Stimulated activated CD8-positive, alpha-beta memory T cell treated with anti-CD3 and anti-CD28 coated beads, Interleukin-4, amount 100 ng/mL, for 4 hours (primary cell): ENCODE measurements at regions not wholly inside any gene's neighbourhood (a gene's known extent, or its start where the extent isn't known, plus 50 kb on each side); places are given as distances from the start of the nearest gene placed in this dataset.
"Not testable (repeated sequence)": the region's sequence is repeated elsewhere in the genome, so short reads cannot be mapped to it uniquely, and the experiment has no call there.

Source experiments
- DNase-seq, 2 donors: peaks; one replicate each; pipeline ENCODE4 v3.0.0-alpha.2; 2020; ENCODE audit warnings: low read depth in 2 of 2, low spot score in 1 of 2

DNA sequence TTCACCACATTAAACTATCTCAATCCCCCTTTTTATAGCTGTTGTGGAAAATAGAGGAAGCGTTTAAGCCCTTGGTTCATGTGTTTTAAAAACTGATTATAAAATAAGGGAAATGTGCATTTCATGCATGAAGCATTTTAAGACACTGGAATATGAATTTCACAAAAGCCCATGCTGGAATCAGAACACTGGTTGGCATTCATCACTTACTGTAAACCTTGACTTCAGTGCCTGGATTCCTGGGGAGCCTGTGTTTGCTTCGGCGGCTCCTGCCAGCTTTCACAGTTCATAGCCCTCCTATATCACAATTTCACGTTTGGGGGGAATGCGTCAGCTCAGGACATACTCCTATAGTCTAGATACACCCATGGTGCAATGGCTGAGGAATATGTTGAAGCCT lies 336.9 kb downstream of the INSIG2 start:
- no peak for DNase-seq

DNA sequence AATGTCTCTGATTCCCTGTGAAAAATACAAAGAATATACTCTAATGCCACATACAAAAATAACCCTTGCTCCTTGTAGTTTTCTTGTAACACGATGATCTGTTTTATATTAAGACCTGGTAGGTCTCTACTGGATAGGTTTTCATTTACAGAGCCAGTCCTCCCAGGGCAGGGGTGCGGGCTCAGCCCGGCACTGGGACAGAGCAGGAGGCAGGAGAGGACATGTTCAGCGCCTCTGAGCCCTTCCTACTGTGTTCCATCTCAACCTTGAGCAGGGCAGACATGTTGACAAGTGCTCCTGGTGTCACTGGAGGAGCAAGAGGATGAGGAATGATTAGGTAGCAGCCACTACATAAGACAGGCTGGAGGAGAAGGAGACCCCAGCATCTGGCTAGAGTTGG lies 335.5 kb downstream of the INSIG2 start:
- DNase-seq: no peak

DNA sequence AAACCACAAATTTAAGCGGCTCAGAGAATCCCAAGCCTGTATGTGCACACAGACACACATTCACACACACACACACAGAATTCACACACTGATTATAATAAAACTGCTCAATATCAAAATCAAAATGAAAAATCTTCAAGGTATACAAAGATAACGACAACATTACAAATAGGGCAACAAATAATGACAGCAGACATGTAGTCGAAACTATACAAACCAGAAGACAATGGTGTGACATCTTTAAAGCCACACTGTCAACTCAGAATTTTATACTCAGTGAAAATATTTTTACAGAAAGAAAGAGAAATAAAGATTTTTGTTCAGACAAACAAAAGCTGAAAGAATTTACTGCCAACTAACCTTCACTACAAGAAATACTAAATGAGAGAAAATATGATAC lies 333.4 kb downstream of the INSIG2 start:
- no peak for DNase-seq

DNA sequence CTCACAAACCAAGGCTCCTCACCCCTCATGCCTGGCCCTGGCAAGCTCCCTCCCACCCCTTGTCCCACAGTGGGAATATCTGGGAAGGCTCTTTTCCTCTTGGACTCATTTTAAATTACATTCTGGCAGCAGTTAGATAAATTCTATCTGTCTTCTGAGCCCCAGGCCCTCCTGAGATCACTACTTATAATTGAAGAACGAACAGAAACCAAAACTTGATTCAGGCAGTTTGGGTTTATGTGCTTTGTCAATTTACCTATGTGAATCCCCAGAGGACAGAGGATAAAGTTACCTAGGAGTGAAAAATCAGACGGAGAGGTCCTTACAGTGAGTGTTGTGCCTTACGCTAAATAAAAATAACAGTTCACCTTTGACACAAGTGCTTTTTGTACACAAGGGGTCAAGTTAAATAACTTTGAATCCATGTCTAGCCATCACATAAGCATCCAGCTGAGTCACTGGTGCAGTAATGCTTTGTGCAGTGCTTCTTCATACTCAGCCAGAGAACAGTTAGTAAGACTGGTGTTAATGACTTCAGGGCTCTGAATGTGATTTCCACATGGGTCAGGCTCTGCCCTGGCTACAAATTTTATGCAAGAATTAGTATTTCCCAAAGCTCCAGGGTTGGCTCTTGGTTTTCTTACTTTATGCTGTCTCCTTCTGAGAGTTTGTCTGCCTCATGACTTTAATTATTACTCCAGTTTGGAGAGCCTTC lies 329.3 kb downstream of the INSIG2 start:
- no peak for DNase-seq

DNA sequence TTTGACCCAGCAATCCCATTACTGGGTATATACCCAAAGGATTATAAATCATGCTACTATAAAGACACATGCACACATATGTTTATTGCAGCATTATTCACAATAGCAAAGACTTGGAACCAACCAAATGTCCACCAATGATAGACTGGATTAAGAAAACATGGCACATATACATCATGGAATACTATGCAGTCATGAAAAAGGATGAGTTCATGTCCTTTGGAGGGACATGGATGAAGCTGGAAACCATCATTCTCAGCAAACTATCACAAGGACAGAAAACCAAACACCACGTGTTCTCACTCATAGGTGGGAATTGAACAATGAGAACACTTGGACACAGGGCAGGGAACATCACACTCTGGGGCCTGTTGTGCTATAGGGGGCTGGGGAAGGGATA lies 326.9 kb downstream of the INSIG2 start:
- DNase-seq: not testable (repeated sequence)

DNA sequence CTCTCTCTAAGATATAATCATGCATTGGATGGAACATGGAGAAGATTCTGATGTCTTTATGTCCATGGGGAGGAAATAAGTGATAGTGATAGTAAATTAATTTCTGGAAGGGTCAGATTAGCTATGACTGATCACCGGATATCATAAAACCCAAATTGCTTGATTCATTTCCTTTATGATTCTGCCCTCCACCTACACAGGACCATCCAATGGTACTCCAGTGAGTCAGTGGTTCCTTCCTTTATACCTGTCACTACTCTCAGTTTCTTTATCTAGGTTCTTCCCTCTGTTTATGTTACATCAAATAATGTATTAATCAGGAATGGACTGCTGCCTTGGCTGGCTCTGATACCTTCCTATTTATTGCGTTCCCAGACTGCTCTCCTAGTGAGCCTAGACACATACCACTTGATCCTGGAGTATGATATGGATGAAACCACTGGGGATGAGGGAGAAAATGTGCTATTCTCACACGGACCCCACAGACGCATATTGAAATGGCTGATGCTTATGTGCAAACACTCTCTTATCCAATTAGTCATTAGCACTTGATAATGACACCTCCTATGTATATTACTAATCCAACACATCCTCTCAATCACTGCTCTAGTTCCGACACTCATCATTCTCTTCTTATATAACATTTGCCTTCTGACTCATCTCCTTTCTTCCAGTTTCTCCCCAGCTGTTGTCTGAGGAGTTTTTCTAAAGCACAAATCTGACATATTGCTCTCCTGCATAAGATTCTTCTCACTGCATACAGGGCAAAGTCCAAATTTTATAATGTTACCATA lies 315.6 kb downstream of the INSIG2 start:
- no peak for DNase-seq

DNA sequence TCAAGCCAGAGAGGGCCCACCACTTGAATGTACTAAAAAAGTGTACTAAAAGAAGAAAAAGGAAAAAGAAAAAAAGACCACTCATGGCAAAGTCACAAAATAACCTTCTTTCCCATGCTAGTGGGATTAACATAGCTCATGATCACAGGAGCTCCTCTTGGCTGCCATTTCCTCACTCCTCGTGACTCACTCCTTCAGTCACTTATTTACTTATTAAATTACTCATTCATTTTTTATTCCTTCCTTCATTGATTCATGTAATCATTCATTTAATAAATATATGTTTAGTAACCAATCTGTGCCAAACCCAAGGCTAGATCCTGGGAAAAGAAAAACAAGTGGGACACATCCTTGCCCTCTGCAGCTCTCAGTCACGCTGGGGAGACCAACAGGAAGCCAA lies 300.5 kb downstream of the INSIG2 start:
- no peak for DNase-seq

DNA sequence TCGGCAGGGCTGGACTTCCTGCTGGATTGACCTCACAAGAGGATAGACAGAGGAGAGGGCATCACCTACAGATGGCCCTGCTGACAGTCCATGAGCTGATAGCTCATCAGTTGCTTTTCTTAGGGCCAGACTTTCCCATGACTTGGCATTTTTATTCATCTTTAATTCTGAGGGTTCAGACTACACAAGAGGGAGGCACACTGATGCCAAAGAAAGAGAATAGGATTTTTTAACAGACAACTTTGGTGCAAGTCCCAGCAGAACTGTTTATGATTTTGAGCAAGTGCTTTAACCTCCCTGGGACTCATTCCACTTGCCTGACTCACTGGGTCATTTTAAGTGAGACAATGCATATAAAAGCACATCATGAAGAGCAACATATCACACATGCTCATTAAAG lies 299.2 kb downstream of the INSIG2 start:
- no peak for DNase-seq

DNA sequence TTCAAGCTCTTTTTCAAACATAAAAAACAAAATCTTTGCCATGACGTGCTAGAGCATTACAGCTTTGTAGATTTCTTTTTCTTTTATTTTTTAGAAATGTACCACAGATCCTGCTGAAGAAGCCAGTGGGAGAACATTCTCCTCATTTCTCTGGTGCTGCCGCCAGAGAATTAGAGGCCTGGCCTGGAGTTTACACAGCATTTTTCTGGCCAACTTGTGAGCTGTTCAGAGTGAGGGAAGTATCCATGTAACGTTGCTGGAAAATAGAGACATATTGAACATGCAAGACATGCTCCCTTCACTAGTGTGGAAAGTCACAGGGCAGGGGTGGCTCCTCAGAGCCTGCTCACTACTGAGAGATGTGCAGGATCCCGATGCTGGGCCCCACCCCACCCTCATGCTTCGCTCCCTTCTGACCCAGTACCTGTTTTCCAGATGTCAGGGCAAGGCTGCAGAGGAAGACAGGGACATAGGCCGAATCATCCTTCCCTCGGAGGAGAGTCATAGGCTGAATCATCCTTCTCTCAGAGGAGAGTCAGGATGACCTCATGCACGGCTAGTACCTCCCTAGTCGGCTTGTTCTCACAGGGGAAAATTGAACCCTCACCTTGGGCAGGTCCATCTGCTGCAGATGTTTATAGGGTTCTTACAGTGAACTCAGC lies 298.5 kb downstream of the INSIG2 start:
- DNase-seq: no peak

DNA sequence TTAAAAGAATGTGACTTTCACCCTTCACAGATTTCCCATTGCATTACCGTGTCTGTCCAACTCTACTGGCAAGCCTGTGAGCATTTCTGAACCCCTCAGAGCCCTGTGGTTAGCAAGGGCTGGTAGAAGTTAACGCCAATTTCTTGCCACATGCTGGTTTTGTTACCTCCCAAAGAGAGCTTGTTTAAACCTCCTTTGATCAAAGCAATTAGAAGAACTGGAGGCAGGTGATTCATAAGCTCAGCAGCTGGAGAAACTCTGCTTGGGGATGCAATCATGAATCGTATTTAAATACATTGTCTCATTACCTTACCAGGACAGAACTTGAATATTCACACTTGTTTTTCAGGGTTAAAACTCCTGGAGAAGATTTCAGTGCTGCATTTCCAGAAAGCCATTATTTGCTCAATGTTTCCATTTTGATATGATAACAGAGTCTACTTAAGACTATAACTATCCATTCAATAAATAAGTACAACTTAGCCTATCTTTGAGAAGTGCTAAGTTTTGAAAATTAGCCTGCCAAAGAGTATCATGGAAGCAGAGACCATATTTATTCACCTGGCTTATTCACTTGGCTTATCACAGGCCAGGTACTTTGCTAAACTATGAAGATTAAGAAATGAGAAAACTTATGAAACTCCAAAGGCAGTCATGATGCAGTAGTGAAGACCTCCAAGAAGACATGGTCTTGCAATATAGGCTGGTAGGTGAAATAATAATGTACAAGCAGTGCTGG lies 292.8 kb downstream of the INSIG2 start:
- DNase-seq: no peak

DNA sequence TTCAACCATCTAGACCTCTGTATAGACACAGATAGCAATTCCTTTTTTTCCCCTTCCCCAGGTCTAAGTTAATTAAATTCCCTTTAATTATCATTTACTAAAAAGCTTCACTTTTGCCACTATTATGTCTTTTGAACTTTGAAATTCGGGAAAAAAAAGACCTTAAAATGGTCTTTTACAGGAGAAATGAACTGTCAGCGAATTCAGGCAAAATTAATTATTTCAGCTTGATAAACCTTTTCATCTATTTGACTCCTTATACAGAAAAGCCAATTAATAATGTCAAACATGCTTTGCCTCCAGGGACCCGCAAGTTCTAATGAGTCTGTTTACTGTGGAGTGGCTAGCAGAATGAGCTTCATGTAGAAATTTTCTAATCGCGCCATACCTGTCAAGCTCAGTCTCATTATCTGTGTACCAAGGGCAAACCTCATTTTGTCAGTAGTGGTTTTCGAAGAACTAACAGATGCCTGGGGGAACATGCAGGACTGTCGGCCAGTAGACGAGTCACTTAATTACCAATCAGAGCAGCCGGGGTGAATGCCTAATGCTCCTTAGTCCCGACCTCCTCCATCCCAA lies 287.7 kb downstream of the INSIG2 start:
- no peak for DNase-seq

DNA sequence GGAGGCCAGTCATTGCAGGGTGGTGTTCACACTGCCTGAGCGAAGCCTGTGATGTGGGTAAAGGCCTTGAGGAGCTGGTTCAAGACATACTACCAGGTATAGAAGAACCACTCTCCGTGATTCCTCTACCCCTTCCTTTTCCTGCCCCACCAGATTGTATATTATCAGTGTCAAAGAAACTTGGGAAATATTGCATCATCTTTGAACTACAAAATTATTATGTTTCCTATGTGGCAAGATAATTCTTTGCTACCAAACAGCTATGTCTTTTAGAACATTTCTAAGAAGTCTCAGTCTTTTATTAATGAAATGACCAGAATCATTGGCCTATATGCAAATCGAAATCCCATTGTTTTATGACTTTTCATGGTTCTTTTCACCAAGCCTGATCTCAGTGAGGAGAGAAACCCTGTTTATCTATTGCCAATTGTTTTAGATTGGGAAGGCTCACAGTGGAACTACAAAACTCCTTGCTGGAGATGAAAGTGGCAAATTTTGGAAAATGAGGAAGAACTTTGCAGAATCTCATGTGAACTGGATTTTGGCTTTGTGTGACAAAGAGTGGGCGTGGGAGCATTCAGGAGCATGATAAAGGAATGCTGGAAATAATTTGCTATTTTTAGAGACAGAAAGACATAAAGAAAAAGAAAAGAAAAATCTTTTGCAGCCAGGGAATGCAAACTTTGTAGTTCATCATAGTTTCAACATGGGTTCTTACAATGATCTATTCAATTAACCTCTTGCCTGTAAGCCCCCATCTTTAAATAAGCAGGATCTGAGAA lies 286.9 kb downstream of the INSIG2 start:
- DNase-seq: no peak

DNA sequence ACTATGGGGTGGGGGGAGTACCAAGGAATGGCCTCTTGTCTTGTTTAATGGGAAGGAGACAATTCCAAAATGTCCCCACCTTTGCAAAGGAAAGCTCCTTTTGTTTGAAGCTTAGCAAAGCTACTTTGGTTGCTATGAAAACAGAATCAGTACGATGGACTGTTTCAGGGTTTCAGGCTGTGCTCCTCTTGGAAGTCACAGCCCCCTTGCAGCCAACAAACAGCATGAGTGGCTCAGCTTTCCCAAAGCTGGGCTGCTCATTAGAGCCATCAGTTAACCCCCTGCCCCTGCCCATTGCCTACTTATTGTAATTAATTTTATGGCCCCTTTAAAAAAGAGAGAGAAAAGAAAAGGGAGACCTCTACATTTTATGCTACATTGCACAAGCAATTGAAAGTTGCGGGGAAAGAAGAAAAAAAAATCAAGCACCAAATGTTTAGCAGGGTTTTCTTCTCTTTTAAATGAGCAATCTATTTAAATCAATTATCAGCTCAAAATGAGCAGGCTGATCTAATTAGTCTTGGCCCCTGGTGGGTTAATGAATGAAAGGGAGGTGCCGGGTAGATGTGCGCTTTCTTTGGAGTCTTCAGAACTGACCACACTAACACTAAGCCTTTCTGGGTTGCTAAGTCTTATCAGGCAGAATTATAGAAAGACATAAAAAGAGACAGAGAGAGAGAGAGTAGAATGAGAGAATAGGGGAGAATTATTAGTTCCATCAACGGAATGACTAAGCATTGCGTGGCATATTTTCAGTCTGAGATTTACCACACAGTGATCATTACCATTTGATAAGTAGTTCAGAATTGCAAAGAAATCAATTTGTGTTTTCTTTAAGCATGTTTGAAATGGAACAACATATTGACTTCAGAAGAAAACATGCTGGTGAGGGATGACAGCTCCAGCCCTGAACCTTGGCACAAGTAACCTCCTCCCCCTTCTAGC lies 284.9 kb downstream of the INSIG2 start:
- DNase-seq: no peak

DNA sequence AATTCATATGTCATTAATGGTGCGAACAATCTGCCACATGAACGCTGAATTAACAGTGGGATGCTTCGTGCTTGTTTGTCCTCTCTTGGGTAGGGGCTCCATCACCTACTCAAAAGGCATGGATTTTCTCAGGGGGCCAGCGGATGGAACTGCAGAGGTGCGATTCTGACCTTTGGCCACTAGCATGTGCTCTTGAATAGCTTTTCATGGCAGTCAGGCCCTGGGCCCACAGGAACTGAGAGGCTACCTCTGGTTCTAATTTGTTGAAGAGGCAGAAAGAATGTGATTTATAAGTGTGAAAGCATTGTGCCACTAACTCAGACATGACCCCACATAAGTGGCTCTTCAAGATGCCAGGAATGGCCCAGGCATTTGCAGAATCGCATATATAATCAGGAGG lies 283.2 kb downstream of the INSIG2 start:
- no peak for DNase-seq

DNA sequence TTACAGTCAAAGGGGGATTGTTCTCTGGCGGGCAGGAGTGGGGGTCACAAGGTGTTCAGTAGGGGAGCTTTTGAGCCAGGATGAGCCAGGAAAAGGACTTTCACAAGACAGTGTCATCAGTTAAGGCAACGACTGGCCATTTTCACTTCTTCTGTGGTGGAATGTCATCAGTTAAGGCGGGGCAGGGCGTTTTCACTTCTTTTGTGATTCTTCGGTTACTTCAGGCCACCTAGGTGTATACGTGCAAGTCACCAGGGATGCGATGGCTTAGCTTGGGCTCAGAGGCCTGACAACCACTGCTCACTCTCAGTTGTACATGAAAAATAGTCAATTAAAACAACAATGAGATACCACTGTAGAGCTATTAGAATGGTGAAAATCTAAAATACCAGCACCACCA lies 281.2 kb downstream of the INSIG2 start:
- DNase-seq: not testable (repeated sequence)

DNA sequence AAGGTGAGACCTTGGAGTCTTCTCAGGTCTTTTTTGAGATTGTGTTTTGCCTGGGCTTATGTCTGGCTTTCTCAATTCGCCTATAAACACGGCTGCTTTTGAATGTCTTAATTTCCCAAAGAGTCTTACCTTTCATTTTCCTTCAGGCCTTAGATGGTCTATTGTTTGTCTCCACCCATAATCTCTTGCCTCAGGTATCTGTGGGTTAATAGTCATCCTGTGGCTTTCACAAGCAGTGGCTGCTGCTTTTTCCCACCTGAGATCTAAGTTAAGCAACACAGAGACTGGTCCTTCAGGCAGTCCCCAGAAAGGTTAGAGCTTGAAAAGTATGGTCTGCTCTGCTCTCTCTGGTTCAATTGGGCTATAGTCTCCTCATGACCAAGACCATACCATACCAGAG lies 275.3 kb downstream of the INSIG2 start:
- no peak for DNase-seq

DNA sequence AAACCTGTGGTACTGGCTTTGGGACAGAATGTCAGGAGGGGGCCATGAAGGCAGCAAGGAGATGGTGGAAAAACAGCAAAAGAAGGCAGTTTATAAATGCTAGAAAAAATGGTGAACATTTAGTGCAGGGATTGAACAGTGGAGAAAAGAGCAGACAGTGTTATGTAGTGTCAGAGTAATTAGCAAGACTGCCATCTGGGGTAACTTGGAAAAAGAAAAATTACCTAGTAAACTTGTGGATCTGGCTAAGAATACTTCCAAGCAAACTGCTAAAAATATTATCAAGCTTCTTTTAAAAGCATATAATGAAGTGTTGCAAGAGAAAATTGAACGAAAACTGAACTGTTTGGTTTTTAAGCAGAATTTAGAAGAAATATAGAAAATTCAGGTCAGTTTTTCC lies 267.8 kb downstream of the INSIG2 start:
- no peak for DNase-seq

DNA sequence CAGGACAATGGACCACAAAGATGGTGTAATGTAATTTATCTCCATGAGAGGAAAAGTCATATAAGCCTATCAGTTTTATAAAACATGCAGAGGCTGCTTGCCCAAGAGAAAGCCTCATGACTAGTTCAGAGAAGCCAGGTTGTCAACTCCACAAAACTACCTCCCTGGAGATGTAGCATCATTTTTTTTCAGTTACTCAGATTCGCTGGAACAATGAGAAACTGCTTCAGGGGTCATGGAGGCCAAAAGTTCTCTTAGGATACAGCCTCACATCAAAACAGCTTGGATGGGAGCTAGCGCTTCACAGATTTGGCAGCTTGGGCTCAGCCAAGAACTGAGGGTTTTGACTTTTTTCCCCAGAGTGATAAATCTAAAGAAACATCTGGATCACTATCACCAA lies 263.5 kb downstream of the INSIG2 start:
- no peak for DNase-seq

DNA sequence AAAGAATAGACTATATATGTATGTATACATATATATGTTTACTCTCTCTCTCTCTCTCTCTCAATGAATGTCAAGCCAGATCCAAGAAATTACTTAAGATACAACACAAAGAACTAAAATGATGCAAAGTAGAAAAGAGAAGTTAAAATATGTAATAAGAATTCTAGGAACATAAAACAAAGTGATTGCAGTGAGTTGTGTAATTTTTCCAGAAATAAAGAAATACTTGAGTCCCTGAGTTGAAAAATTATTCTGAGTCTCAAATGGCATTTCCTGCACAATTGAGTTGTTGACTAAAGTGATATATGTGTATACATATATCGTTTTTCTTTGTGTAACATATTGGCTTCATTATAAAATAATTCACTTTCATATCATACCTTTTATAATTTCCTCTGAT lies 262.4 kb downstream of the INSIG2 start:
- no peak for DNase-seq
